ENCODE measurements at regions not wholly inside any gene's neighbourhood (a gene's known extent, or its start where the extent isn't known, plus 50 kb on each side); places are given as distances from the start of the nearest gene placed in this dataset.
"Not testable (repeated sequence)": the region's sequence is repeated elsewhere in the genome, so short reads cannot be mapped to it uniquely, and the experiment has no call there.

DNA sequence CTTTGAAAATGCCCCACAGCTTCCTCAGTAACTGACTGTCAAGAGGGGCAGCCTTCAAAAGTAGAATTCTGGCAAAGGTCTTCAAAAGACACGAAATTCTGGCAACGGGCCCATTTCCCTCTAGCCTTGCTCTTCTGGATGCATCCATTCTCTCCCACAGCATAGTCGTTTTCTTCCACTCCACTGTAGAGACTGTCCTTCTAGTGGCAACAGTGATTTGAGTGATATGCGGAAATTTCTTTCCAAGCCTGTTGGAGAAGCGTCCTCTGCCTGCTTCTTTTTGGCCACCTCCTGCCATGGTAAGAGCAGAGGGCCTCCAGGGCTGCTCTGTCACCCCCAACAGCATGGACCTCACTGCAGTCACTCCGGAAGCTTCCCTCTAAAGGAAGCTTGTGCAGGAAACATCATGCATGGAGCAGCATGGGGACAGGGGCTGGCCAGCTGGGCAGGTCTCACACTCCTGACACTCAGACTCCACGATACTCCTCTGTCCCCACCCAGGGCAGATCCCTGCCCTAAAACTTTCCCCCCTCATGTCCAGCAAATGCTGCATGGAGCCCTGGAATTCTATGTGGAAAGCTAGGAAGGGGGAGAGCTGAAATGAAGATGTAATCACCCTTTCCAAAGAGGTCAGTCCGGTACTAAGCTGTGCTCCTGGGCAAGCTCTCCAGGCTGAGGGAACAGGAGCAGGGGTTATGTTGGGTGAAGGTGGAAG, 1505.7 kb upstream of the TPTE start:
- DNase-seq (ENCODE audit: low spot score); in situ Hi-C loops (cut with HindIII; ENCODE audit: low sequenced_read_pairs): not testable (repeated sequence)

DNA sequence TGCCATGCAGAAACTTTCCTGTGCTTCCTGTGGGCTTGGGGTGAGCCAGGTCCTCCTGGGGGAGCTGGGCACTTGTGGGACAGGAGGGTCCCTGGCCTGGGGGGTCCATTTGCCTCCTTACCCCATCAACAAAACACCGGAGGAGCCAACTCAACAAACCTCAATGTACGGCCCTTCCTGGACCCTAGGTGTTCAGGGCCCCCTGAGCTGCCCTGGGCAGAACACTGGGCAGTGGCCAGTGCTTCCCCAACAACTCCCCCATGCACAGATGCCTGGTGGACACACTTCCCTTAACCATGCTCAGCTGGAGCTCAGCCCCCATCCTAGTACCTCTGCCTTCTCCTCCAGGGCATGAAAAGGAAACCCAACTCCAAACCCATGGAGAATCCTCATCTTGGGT, 1504.2 kb upstream of the TPTE start:
- DNase-seq (ENCODE audit: low spot score); in situ Hi-C loops (cut with HindIII; ENCODE audit: low sequenced_read_pairs): not testable (repeated sequence)

DNA sequence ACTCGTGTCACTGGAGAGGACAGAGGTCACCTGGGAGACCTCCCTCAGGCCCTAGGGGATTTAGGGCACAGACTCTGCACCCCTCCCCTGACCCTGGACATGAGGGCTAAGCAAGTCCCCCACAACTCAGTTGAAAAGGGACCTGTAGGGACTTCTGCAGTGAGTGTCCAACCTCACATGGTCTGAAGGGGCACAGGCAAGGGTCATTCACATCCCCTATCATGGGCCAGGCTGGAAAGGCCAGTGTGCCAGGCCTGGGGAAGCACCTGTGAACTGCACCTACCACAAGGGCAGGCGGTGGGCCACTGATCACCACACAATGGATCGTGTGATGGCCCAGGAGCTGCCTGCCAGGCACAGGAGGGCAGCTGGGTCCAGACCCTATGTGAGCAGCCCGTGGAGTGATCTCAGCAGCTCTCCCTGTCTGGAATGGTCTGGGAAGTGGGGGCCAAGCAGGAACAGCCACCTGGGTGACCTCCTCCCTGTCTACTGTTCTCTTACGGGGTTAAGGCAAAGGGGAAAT, 1502.6 kb upstream of the TPTE start:
- in situ Hi-C loops (cut with HindIII; ENCODE audit: low sequenced_read_pairs); DNase-seq (ENCODE audit: low spot score): not testable (repeated sequence)

DNA sequence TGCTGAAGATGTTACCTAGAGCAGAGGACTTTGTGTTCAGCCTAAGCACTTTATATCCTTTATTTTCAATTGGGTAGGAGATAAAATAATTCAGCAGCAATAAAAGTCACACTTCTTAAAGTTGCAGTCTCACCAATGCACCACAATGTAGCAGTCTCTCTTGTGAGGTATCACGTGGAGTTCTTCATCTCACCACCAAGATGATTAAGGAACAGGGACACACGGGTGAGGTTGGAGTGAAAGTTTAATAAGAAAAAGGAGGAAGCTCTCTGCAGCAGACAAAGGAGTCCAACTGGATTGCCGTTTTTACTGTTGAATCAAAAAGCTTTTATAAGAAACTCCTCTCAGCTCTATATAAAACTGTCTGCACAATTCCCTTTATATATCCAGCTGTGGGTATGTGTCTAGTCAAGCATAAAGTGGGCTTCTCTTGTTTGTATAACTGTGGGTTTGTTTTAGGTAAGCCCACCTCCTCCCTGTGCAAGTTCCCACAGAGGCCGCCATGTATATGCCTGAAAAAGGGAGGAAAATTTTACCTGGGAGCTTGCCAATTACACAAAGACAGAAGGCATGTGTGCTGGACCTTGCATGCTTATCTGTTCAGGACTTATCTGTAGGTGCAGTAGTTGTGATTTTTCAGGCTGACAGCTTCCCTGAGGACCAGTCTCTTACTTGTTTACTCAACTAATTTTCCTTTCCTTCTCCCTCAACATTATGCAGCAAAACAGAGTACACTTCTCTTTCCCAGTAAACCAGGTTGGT, 1497.2 kb upstream of the TPTE start:
- in situ Hi-C loops (cut with HindIII; ENCODE audit: low sequenced_read_pairs); DNase-seq (ENCODE audit: low spot score): not testable (repeated sequence)

DNA sequence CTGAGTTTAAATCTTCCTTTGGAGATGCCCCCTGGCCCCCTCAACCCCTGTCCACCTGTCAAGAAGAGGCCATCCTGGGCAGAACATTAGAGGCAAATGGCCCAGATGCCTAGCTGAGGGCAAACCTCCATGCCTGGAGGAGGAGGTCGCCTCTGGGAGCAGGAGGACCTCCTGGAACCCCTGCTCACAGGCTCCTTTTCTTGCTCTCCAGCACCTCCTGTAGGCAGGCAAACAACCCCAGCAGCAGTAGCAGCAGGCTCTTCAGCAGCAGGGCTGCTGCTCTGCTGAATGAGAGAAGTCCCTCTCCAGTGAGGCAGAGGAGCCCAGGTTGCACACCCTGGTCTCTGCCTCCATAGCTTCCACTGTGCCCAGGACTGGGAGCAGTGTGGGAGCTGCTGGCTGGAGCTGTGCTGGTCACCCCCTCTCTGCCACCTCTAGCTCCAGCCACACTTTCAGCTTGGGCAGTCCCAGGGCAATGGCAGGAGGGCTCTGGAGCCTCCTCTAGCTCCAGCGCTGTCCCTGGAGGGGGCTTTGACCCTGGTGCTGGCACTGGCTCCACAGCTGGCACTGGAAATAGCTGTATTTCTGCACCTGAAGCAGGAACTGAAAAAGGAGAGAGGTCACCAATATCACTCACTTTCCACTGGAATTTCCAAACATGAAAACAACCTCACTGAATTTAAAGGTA, 1494.5 kb upstream of the TPTE start:
- in situ Hi-C loops (cut with HindIII; ENCODE audit: low sequenced_read_pairs); DNase-seq (ENCODE audit: low spot score): not testable (repeated sequence)

DNA sequence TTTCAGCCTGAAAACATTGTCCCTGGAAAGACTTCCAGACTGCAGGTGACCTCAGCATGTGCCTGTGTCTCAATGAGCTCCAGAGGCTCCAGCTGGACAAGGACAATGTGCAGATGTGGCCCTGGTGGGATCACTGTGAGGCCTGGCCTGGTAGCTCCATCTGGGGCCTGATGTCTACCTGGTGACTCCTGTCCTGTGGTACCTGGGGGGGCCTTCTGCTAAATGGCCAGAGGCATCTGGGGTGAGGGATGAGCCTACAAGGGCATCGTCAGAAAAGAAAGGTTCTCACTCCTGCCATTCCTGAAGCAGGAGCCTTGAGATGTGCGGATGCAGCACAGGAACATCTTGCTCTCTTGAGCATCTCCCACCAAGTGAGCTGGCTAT, 1494.0 kb upstream of the TPTE start:
- DNase-seq (ENCODE audit: low spot score); in situ Hi-C loops (cut with HindIII; ENCODE audit: low sequenced_read_pairs): not testable (repeated sequence)

DNA sequence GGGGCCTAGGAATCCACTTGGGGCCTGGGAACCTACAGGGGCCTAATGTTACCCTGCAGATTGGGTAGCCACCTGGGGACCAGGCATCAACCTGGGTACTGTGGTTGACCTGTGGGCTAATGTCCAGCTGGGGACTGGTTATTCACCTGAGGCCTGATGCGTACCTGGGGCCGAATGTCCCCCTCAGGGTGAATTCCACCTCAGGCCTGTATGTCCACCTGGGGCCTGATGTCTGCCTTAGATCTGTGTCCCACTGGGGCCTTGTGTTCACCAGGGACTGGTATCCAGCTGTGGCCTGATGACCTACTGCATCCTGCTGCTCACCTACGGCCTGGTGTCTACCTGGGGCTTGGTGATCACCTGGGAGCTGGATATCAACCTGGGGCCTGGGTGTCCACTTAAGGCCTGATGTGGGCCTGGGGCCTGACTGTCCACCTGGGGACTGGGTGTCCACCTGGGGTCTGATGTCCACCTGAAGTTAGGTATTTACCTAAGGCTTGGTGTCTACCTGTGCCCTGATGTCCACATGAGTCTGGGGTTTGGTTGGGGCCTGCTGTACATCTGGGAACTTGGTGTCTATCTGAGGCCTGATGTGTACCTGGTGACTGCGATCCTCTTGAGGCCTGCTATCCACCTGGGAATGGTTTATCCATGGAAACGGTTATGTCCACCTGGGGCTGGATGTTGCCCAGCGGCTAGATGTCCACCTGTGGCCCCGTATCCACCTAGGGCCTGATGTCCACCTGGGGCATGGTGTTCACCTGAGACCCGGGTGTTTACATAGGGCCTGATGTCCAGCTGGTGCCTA, 1492.6 kb upstream of the TPTE start:
- in situ Hi-C loops (cut with HindIII; ENCODE audit: low sequenced_read_pairs); DNase-seq (ENCODE audit: low spot score): not testable (repeated sequence)

DNA sequence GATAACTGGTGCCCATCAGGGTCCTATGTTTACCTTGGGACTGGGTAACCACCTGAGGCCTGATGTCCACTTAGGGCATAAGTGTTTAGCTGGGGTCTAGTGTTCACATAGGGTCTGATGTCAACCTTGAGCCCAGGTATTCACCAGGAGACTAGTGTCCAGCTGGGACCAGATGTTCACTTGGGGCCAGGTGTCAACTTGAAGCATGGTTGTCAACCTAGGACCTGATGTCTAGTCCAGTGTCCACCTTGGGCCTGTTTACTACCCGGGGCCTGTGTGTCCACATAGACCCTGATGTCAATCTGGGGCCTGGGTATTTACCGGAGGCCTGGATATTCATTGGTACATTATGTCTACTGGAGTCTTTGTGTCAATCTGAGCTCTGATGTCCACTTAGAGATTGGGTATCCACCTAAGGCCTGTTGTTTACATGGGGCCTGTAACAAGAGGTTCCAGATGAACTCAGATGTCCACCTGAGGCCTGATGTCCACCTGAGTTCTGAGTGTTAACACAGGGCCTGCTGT, 1491.2 kb upstream of the TPTE start:
- in situ Hi-C loops (cut with HindIII; ENCODE audit: low sequenced_read_pairs); DNase-seq (ENCODE audit: low spot score): not testable (repeated sequence)

DNA sequence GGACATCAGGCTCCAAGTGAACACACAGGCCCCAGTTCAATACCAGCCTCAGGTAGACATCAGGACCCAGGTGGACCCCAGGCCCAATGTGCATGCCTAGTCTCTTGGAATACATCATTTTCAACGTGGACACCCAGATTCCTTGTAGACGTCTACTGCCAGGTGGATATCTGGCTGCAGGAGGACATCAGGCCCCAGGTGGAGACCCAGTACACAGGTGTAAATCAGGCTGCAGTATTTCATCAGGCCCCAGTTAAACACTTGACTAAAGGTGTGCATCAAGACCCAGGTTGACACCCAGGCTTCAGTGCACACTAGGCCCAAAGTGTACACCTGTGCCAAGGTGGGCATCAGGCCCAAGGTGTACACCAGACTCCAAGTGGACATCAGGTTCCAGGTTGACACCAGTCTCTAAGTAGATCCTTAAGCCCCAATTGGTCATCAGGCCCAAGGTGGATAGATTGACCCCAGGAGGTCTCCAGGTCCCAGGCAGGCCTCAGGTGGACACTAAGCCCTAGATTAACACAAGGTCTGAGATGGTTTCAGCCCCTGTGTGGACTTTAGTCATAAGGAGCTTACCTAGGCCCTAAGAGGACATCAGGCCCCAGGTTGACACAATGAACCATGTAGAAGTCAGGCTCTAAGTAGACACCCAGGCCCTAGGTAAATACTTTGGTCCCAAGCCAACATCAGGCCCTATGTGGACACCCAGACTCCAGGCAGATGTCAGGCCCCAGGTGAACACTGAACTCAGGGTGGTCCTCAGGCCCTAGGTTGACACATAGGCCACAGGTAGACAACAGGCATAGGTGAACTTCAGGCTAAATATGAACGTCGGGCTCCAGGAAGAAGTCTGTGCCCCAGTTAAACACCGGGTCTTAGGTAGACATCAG, 1489.7 kb upstream of the TPTE start:
- DNase-seq (ENCODE audit: low spot score); in situ Hi-C loops (cut with HindIII; ENCODE audit: low sequenced_read_pairs): not testable (repeated sequence)

DNA sequence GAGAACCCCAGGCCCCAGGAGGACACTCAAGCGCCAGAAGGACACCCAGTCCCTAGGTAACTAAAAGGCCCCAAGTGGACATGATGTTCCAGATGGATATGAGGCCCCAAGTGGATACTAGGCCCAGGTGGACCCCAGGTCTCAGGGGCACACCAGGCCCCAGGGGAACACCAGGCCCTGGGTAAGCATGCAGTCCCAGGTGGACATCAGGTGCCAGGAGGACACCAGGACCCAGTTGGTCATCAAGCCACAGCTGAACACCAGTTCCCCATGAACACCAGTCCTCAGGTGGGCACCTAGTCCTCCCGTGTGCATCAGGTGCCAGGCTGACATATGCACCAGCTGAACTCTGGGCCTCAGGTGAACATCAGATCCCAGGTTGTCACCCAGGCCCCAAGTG, 1488.8 kb upstream of the TPTE start:
- DNase-seq (ENCODE audit: low spot score); in situ Hi-C loops (cut with HindIII; ENCODE audit: low sequenced_read_pairs): not testable (repeated sequence)

DNA sequence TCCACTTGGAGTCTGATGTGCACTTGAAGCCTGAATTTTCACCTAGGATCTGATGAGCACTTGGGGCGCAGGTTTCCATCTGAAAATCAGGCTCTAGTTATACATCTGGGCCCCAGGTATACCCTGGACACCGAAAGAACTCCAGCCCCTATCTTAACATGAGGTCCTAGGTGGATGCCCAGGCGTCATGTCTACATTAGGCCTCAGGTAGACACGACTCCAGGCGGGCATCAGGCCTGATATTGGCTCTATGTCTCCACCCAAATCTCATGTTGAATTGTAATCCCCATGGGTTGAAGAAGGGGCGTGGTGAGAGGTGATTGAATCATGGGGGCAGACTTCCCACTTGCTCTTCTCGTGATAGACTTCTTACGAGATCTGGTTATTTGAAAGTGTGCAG, 1488.1 kb upstream of the TPTE start:
- in situ Hi-C loops (cut with HindIII; ENCODE audit: low sequenced_read_pairs); DNase-seq (ENCODE audit: low spot score): not testable (repeated sequence)

DNA sequence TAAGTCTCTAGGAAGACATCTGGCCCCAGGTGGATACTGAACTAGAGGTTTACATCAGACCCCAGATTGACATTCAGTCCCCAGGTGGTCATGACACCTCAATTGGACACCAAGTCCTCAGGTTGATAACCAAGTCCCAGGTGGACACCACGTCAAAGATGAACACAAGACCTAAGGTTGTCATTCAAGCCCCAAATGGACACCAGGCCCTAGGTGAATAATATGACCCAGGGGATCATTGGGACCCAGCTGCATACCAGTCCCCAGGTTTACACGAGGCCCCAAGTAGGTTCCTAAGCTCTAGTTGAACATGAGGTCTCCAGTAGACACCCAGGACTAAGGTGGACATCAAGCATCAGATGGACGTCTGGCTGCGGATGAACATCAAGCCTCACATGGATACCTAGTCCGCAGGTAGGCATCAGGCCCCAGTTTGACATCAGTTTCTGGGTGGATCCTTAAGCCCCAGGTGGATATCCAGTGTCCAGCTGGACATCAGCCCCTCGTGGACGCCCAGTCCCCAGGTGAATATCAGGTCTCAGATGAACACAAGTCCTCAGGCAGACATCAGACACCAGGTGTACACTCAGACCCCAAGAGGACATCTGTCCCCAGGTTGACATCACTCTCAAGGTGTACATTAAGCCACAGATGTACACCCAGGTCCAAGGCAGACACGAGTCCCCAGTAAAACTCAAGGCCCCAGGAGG, 1486.7 kb upstream of the TPTE start:
- DNase-seq (ENCODE audit: low spot score); in situ Hi-C loops (cut with HindIII; ENCODE audit: low sequenced_read_pairs): not testable (repeated sequence)

DNA sequence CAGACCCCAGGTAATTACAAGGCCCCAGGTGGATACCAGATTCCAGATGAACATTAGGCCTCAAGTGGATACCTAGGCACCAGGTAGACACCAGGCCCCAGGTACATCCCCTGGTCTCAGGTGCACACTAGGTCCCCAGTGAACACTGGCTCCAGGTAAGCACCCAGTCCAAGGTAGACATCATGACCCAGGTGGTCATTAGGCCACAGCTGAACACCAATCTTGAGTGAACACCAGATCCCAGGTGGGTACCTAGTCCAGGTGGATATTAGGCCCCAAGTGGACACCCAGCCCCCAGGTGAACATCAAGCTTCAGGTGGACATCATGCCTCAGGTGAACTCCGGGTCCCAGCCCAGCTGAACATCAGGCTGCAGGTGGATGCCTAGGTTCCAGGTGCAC, 1486.2 kb upstream of the TPTE start:
- DNase-seq (ENCODE audit: low spot score); in situ Hi-C loops (cut with HindIII; ENCODE audit: low sequenced_read_pairs): not testable (repeated sequence)

DNA sequence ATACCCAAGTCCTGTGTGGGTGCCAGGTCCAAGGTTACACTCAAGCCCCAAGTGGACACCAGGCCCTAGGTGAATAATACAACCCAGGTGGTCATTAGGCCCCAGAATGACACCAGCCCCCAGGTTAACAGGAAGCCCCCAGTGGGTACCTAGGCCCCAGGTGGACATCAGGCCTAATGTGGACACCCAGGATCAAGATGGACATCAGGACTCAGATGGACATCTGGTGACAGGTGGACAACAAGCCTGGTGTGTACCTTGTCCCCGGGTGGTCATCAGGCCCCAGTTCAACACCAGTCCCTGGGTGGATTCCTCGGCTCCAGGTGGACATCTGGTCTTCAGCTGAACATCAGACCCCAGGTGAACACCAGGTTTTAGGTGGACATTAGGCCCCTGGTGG, 1485.4 kb upstream of the TPTE start:
- in situ Hi-C loops (cut with HindIII; ENCODE audit: low sequenced_read_pairs), result not testable (repeated sequence)

DNA sequence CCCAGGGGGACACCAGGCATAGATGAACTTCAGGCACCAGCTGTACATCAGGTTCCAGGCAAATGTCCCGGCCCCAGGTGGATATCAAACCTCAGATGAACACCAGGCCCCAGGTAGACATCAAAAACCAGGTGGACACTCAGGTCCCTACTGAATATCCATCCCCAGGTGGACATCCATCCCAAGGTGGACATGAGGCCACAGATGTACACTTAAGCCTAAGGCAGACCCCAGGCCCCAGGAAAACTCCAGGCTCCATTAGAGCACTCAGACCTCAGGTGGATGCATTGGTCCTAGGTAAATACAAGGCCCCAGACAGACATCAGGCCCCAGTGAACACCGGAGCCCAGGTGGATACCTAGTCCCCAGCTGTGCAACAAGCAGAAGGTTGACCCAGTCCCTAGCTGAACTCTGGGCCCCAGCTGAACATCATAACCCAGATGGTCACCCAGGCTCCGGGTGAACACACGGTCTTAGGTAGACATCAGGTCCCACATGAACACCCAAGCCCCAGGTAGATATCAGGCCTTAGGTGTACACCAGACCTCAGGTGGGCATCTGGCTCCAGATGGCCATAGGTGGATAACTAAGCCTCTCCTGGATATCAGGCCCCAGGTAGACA, 1484.3 kb upstream of the TPTE start:
- DNase-seq (ENCODE audit: low spot score); in situ Hi-C loops (cut with HindIII; ENCODE audit: low sequenced_read_pairs): not testable (repeated sequence)

More for the DNA sequence above, 1485.4 kb upstream of the TPTE start:
- DNase-seq (ENCODE audit: low spot score), result not testable (repeated sequence)

DNA sequence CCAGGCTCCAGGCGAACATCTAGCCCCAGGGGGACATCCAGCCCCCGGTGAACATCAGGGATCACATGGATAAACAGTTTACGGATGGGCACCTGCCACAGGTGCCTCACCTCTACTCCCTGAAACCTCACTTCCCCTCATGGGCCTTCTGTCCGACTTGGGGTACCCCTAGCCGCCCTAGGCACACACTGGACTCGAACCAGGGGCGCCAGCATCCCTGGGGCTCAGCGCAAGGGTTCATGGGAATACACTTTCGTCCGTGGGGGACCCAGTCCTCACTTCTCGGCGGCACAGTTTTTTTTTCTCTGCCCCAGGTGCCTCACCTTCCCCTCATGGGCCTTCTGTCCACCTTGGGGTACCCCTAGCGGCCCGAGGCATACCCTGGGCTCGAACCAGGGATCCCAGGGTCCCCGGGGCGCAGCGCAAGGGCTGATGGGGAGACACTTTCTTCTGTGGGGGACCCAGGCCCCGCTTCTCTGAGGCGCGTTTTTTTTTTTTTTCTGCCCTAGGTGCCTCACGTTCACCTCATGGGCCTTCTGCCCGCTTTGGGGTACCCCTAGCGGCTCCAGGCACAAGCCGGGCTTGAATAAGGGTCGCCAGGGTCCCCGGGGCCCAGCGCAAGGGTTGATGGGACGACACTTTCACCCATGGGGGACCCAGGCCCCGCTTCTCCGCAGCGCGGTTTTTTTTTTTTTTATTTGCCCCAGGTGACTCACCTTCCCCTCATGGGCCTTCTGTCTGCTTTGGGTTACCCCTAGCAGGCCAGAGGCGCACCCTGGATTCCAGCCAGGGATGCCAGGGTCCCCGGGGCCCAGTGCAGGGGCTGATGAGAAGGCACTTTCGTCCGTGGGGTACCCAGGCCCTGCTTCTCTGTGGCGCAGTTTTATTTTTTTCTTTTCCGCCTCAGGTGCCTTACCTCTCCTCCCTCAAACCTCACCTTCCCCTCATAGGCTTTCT, 1483.5 kb upstream of the TPTE start:
- DNase-seq (ENCODE audit: low spot score); in situ Hi-C loops (cut with HindIII; ENCODE audit: low sequenced_read_pairs): not testable (repeated sequence)
